ENCODE measurements at regions not wholly inside any gene's neighbourhood (a gene's known extent, or its start where the extent isn't known, plus 50 kb on each side); places are given as distances from the start of the nearest gene placed in this dataset.

GRCh38 chr11:112776834-112777233 lies 184.4 kb upstream of the NCAM1 start:
- no peaks in the 10 kb centered on the region for H3K9me1 ChIP-seq (replicated peaks; ENCODE audit: control insufficient read depth, extremely low read depth, insufficient read depth, low read length)

GRCh38 chr11:112777283-112777751 lies 183.9 kb upstream of the NCAM1 start:
- FAIRE-seq = no peak
- Histone ChIP-seq H3K4me3 (replicated peaks in 1 of 3; ENCODE audit: insufficient read depth in 1 of 3, low read depth in 1 of 3, low read length in 3 of 3) (no peak overlapping the region), H3K79me2 (ENCODE audit: control insufficient read depth, insufficient read depth, low read length) (no peaks in the 10 kb centered on the region), H3K27ac (ENCODE audit: insufficient read depth, low read depth, low read length) (no peak overlapping the region), H3K9me3 (replicated peaks; ENCODE audit: control insufficient read depth, insufficient read depth, low read length) (peaks cover 2% of the 10 kb centered on the region), H3K9ac (replicated peaks; ENCODE audit: extremely low read depth, insufficient read depth, low read length) (no peak overlapping the region), H3K4me2 (ENCODE audit: insufficient read depth, low read length) (no peak overlapping the region), H3K27me3 (ENCODE audit: control insufficient read depth in 2 of 2, insufficient read depth in 2 of 2, low read length in 2 of 2) (no peaks in the 10 kb centered on the region), H3K9me1 (replicated peaks; ENCODE audit: control insufficient read depth, extremely low read depth, insufficient read depth, low read length) (no peaks in the 10 kb centered on the region), H4K20me1 (replicated peaks; ENCODE audit: control insufficient read depth, extremely low read depth, insufficient read depth, low read length) (no peaks in the 10 kb centered on the region), H3K4me1 (ENCODE audit: control insufficient read depth, extremely low read depth, insufficient read depth, low read length) (no peaks in the 10 kb centered on the region), H3K36me3 (ENCODE audit: control insufficient read depth in 2 of 2, extremely low read depth in 1 of 2, insufficient read depth in 2 of 2, low read length in 2 of 2) (no peaks in the 10 kb centered on the region), H2AFZ (ENCODE audit: low read depth, low read length) (no peak overlapping the region)
- ChIA-PET CTCF (no interaction called here), POLR2A (no interaction called here)
- no TSS peak for BruUV-seq (replicated peaks)
- intact Hi-C loops (cut with micrococcal nuclease) (no loop called here), dilution Hi-C loops (cut with MboI; ENCODE audit: extremely low pct_ligation_motif_present, low sequenced_read_pairs) (no loop called here)
- DNase-seq (ENCODE audit: low read depth, low spot score) = no peak
- TF ChIP-seq FOS (IDR thresholded peaks at IDR 0.05; ENCODE audit: borderline replicate concordance, insufficient read depth, low read length) (no peak), POLR2AphosphoS5 (IDR thresholded peaks at IDR 0.05; ENCODE audit: insufficient read depth, low read depth, low read length) (no peak), MAX (IDR thresholded peaks at IDR 0.05; ENCODE audit: insufficient read depth, insufficient read length) (no peak), JUN (IDR thresholded peaks at IDR 0.05; ENCODE audit: borderline replicate concordance, insufficient read depth, insufficient read length, low read depth) (no peak)

More at GRCh38 chr11:112776834-112777233, 184.4 kb upstream of the NCAM1 start:
- Histone ChIP-seq H3K36me3 (ENCODE audit: control insufficient read depth in 2 of 2, extremely low read depth in 1 of 2, insufficient read depth in 2 of 2, low read length in 2 of 2) (no peaks in the 10 kb centered on the region), H3K27me3 (ENCODE audit: control insufficient read depth in 2 of 2, insufficient read depth in 2 of 2, low read length in 2 of 2) (no peaks in the 10 kb centered on the region), H2AFZ (ENCODE audit: low read depth, low read length) (no peak overlapping the region), H3K4me3 (replicated peaks in 1 of 3; ENCODE audit: insufficient read depth in 1 of 3, low read depth in 1 of 3, low read length in 3 of 3) (no peak overlapping the region), H3K9ac (replicated peaks; ENCODE audit: extremely low read depth, insufficient read depth, low read length) (no peak overlapping the region), H3K4me2 (ENCODE audit: insufficient read depth, low read length) (no peak overlapping the region), H4K20me1 (replicated peaks; ENCODE audit: control insufficient read depth, extremely low read depth, insufficient read depth, low read length) (no peaks in the 10 kb centered on the region), H3K9me3 (replicated peaks; ENCODE audit: control insufficient read depth, insufficient read depth, low read length) (peaks cover 2% of the 10 kb centered on the region), H3K27ac (ENCODE audit: insufficient read depth, low read depth, low read length) (no peak overlapping the region), H3K79me2 (ENCODE audit: control insufficient read depth, insufficient read depth, low read length) (no peaks in the 10 kb centered on the region), H3K4me1 (ENCODE audit: control insufficient read depth, extremely low read depth, insufficient read depth, low read length) (no peaks in the 10 kb centered on the region)
- ChIA-PET CTCF (no interaction called here), POLR2A (no interaction called here)
- FAIRE-seq (no peak), DNase-seq (ENCODE audit: low read depth, low spot score) (no peak)
- TF ChIP-seq POLR2AphosphoS5 (IDR thresholded peaks at IDR 0.05; ENCODE audit: insufficient read depth, low read depth, low read length) = no peak
- no peak for TF ChIP-seq POLR2A (IDR thresholded peaks at IDR 0.05; ENCODE audit: low read depth, low read length)
- TF ChIP-seq MAX (IDR thresholded peaks at IDR 0.05; ENCODE audit: insufficient read depth, insufficient read length) = no peak
- TF ChIP-seq JUN (IDR thresholded peaks at IDR 0.05; ENCODE audit: borderline replicate concordance, insufficient read depth, insufficient read length, low read depth) = no peak
- intact Hi-C loops (cut with micrococcal nuclease) = no loop called here
- dilution Hi-C loops (cut with MboI; ENCODE audit: extremely low pct_ligation_motif_present, low sequenced_read_pairs) = no loop called here
- no TSS peak for BruUV-seq (replicated peaks)
